ENCODE measurements at regions not wholly inside any gene's neighbourhood (a gene's known extent, or its start where the extent isn't known, plus 50 kb on each side); places are given as distances from the start of the nearest gene placed in this dataset.
"Not testable (repeated sequence)": the region's sequence is repeated elsewhere in the genome, so short reads cannot be mapped to it uniquely, and the experiment has no call there.

- no peak for DNase-seq
Measured at GRCh38 chr7:115240242-115240641, 318.3 kb downstream of the MDFIC start.

GRCh38 chr7:115235075-115235474 is 313.2 kb downstream of the MDFIC start:
- no peak for DNase-seq

- DNase-seq = no peak
Measured at GRCh38 chr7:115233809-115234208, 311.9 kb downstream of the MDFIC start.

- no peak for DNase-seq
Measured at GRCh38 chr7:115232041-115232440, 310.1 kb downstream of the MDFIC start.

- DNase-seq = peak; percentile 6
Measured at GRCh38 chr7:115230882-115231571, 309.1 kb downstream of the MDFIC start.

- no peak for DNase-seq
Measured at GRCh38 chr7:115229401-115230105, 307.7 kb downstream of the MDFIC start.

- no peak for DNase-seq
Measured at GRCh38 chr7:115227473-115228235, 305.8 kb downstream of the MDFIC start.

- no peak for DNase-seq
Measured at GRCh38 chr7:115226410-115226809, 304.5 kb downstream of the MDFIC start.

- no peak for DNase-seq
Measured at GRCh38 chr7:115224922-115225321, 303.0 kb downstream of the MDFIC start.

GRCh38 chr7:115223959-115224358 is 302.1 kb downstream of the MDFIC start:
- no peak for DNase-seq

- DNase-seq = no peak
Measured at GRCh38 chr7:115221456-115221855, 299.6 kb downstream of the MDFIC start.

GRCh38 chr7:115218076-115218475 is 296.2 kb downstream of the MDFIC start:
- DNase-seq = no peak

GRCh38 chr7:115217373-115217772 is 295.5 kb downstream of the MDFIC start:
- no peak for DNase-seq

GRCh38 chr7:115216652-115217051 is 294.8 kb downstream of the MDFIC start:
- DNase-seq = no peak

GRCh38 chr7:115211171-115211570 is 289.3 kb downstream of the MDFIC start:
- DNase-seq = no peak

GRCh38 chr7:115210552-115210951 is 288.7 kb downstream of the MDFIC start:
- no peak for DNase-seq

GRCh38 chr7:115208710-115209560 is 287.0 kb downstream of the MDFIC start:
- no peak for DNase-seq

GRCh38 chr7:115206374-115206773 is 284.5 kb downstream of the MDFIC start:
- DNase-seq = not testable (repeated sequence)

- no peak for DNase-seq
Measured at GRCh38 chr7:115198143-115198542, 276.2 kb downstream of the MDFIC start.

GRCh38 chr7:115195208-115195607 is 273.3 kb downstream of the MDFIC start:
- no peak for DNase-seq

- no peak for DNase-seq
Measured at GRCh38 chr7:115191526-115191925, 269.6 kb downstream of the MDFIC start.

- no peak for DNase-seq
Measured at GRCh38 chr7:115183431-115184057, 261.6 kb downstream of the MDFIC start.
